Keratinocyte (primary cell): ENCODE measurements at regions not wholly inside any gene's neighbourhood (a gene's known extent, or its start where the extent isn't known, plus 50 kb on each side); places are given as distances from the start of the nearest gene placed in this dataset.

Experiments used
- DNase-seq: peaks from one replicate; pipeline ENCODE4 v3.0.0-alpha.2; 2011; ENCODE audit warnings: low read depth, missing footprints, low spot score
- FAIRE-seq: peaks from 2 replicates; lab custom pipeline; 2011; peaks lifted over from hg19 to GRCh38; lab: Jason Lieb, UNC
- H2AFZ ChIP-seq: 2 replicates; pipeline ENCODE4 v1.6.0; 2012; ENCODE audit warnings: low read length, control low read depth, inconsistent platforms; ENCODE audit not compliant: control insufficient read depth
- H3K27ac ChIP-seq: 2 replicates; pipeline ENCODE4 v1.5.1; 2011; ENCODE audit warnings: low read length; ENCODE audit not compliant: control insufficient read depth, insufficient read depth
- H3K27me3 ChIP-seq: 3 replicates; pipeline ENCODE4 v1.6.0; 2011; ENCODE audit warnings: low read length; ENCODE audit not compliant: control insufficient read depth, insufficient read depth; ENCODE audit errors: extremely low read depth
- H3K36me3 ChIP-seq, 2 experiments: 2 replicates in 1 of 2; 3 replicates in 1 of 2; pipeline ENCODE4 v1.5.1; 2011; ENCODE audit warnings: low read length in 2 of 2, mild to moderate bottlenecking in 1 of 2; ENCODE audit not compliant: control insufficient read depth in 2 of 2, insufficient read depth in 2 of 2; ENCODE audit errors: extremely low read depth in 1 of 2
- H3K4me1 ChIP-seq: 3 replicates; pipeline ENCODE4 v1.5.1; 2011; ENCODE audit warnings: low read length; ENCODE audit not compliant: control insufficient read depth, insufficient read depth; ENCODE audit errors: extremely low read depth
- H3K4me2 ChIP-seq: 3 replicates; pipeline ENCODE4 v1.6.0; 2011; ENCODE audit warnings: low read depth, low read length; ENCODE audit not compliant: control insufficient read depth, insufficient read depth; ENCODE audit errors: extremely low read depth
- H3K4me3 ChIP-seq, 3 experiments: fragments of 200-600 bp in 1 of 3; sonication (generic) in 1 of 3; 2 replicates in 2 of 3; 3 replicates in 1 of 3; pipeline ENCODE4 v1.5.1; 2011 to 2016; ENCODE audit warnings: low read length in 3 of 3, mild to moderate bottlenecking in 3 of 3, control low read depth in 2 of 3, inconsistent platforms in 1 of 3, low read depth in 1 of 3, mixed read lengths in 1 of 3, mixed run types in 1 of 3, moderate library complexity in 1 of 3; ENCODE audit not compliant: control insufficient read depth in 2 of 3, insufficient read depth in 2 of 3; ENCODE audit errors: extremely low read depth in 1 of 3
- H3K79me2 ChIP-seq: 2 replicates; pipeline ENCODE4 v1.6.0; 2012; ENCODE audit warnings: low read length; ENCODE audit not compliant: control insufficient read depth, insufficient read depth
- H3K9ac ChIP-seq: 3 replicates; pipeline ENCODE4 v1.6.0; 2011; ENCODE audit warnings: low read length; ENCODE audit not compliant: control insufficient read depth, insufficient read depth; ENCODE audit errors: extremely low read depth
- H3K9me1 ChIP-seq: 3 replicates; pipeline ENCODE4 v1.6.0; 2011; ENCODE audit warnings: low read length; ENCODE audit not compliant: control insufficient read depth, insufficient read depth; ENCODE audit errors: extremely low read depth
- H3K9me3 ChIP-seq: 2 replicates; pipeline ENCODE4 v1.5.1; 2012; ENCODE audit warnings: low read depth, low read length; ENCODE audit not compliant: control insufficient read depth
- H4K20me1 ChIP-seq: 3 replicates; pipeline ENCODE4 v1.6.0; 2011; ENCODE audit warnings: low read length; ENCODE audit not compliant: control insufficient read depth, insufficient read depth; ENCODE audit errors: extremely low read depth
- CTCF ChIP-seq, 3 experiments: IDR thresholded peaks in 1 of 3; conservative IDR thresholded peaks in 1 of 3; optimal IDR thresholded peaks in 1 of 3; 2 replicates in 2 of 3; 3 replicates in 1 of 3; pipeline versions ENCODE3 to v1.5.1; 2011; ENCODE audit warnings: low read length in 3 of 3, mild to moderate bottlenecking in 3 of 3, moderate library complexity in 2 of 3, control low read depth in 1 of 3, inconsistent platforms in 1 of 3; ENCODE audit not compliant: insufficient read depth in 2 of 3; ENCODE audit errors: extremely low read depth in 1 of 3
- EZH2 ChIP-seq: IDR thresholded peaks from one replicate; pipeline ENCODE4 v1.6.1; 2012; ENCODE audit warnings: inconsistent platforms, mild to moderate bottlenecking, low read length, moderate library complexity
- dilution Hi-C: fragments of 300-500 bp; cut with MboI; formaldehyde crosslinking; loops from one replicate; pipeline ENCODE4 v1.7.0; 2020; ENCODE audit warnings: low sequenced_read_pairs; ENCODE audit not compliant: extremely low pct_ligation_motif_present

GRCh38 chr15:93469994-93470393 lies 381.0 kb upstream of the RGMA start:
- Histone ChIP-seq H3K4me2 (no peak overlapping the region), H2AFZ (no peak overlapping the region), H3K9me3 (no peaks in the 10 kb centered on the region), H4K20me1 (no peaks in the 10 kb centered on the region), H3K9me1 (no peaks in the 10 kb centered on the region), H3K4me3 (no peak overlapping the region), H3K4me1 (peaks cover 22% of the 10 kb centered on the region), H3K27me3 (no peaks in the 10 kb centered on the region), H3K27ac (no peak overlapping the region), H3K79me2 (no peaks in the 10 kb centered on the region), H3K36me3 (no peaks in the 10 kb centered on the region), H3K9ac (no peak overlapping the region)
- dilution Hi-C loops = no loop called here
- no peak for FAIRE-seq
- TF ChIP-seq EZH2 = no peak
- no peak for TF ChIP-seq CTCF (optimal IDR thresholded peaks at IDR 0.05 in 1 of 3, IDR thresholded peaks at IDR 0.05 in 1 of 3, conservative IDR thresholded peaks at IDR 0.05 in 1 of 3; ENCODE audit: extremely low read depth in 1 of 3, insufficient read depth in 2 of 3, low read length in 3 of 3)
- DNase-seq = no peak

- H4K20me1 ChIP-seq = no peaks in the 10 kb centered on the region
- no peaks in the 10 kb centered on the region for H3K9me3 ChIP-seq
- H3K4me3 ChIP-seq = no peak overlapping the region
- DNase-seq (peak; percentile 60), FAIRE-seq (peak; percentile 71)
- H3K36me3 ChIP-seq = no peaks in the 10 kb centered on the region
- H3K4me1 ChIP-seq = peaks cover 22% of the 10 kb centered on the region
- dilution Hi-C loops = no loop called here
- TF ChIP-seq CTCF (optimal IDR thresholded peaks at IDR 0.05 in 1 of 3, IDR thresholded peaks at IDR 0.05 in 1 of 3, conservative IDR thresholded peaks at IDR 0.05 in 1 of 3; ENCODE audit: extremely low read depth in 1 of 3, insufficient read depth in 2 of 3, low read length in 3 of 3) (no peak), EZH2 (no peak)
- peaks cover 3% of the 10 kb centered on the region for H3K27me3 ChIP-seq
- no peaks in the 10 kb centered on the region for H3K9me1 ChIP-seq
- no peak overlapping the region for H3K4me2 ChIP-seq
- no peak overlapping the region for H2AFZ ChIP-seq
- peak overlapping the region; percentile 12 for H3K9ac ChIP-seq
- H3K79me2 ChIP-seq = no peaks in the 10 kb centered on the region
- H3K27ac ChIP-seq = peak overlapping the region; percentile 37
These were observed 378.3 kb upstream of the RGMA start for GRCh38 chr15:93467337-93467736.
